Raji (cell line): ENCODE measurements at regions not wholly inside any gene's neighbourhood (a gene's known extent, or its start where the extent isn't known, plus 50 kb on each side); places are given as distances from the start of the nearest gene placed in this dataset.

ENCODE experiments used
- POLR2A ChIP-seq: IDR thresholded peaks from 2 replicates; pipeline ENCODE4 v1.6.1; 2011; ENCODE audit warnings: low read depth, low read length, control low read depth; ENCODE audit not compliant: insufficient read depth

GRCh38 chr3:153339065-153339464 is 177.0 kb downstream of the RAP2B start:
- no peak for TF ChIP-seq POLR2A

- no peak for TF ChIP-seq POLR2A
Observed at GRCh38 chr3:153343988-153344782, 182.2 kb downstream of the RAP2B start.

DNA sequence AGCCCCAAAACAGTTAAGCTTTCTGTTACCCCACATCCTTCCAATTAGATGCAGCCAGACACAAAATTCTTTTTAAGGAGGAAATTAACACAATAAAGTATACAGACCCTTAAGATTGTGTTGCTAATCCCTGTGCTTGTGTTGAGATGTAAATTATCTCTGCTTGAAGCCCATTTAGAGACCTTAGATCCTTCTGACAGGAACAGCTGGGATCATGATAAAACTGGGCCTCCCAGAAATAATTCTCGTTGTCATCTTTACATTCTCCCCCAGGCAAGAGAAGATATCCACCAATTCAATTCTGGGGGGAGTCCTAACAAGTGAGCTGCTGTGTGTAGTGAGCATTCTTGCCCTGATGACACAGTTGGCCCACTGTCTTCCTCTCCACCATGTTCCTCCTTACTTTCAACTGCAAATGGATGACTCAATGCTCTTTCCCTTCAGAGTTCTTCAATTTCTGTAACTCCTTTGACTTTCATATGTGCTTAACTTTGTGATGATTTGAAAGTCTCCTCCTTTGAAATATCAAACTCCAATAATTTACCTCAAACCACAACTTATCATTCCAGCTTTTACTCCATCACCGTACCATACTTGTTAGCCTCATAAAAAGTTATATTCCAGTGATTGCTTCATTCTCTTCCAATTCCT is 186.6 kb downstream of the RAP2B start:
- no peak for TF ChIP-seq POLR2A

GRCh38 chr3:153349108-153349499 is 187.1 kb downstream of the RAP2B start:
- no peak for TF ChIP-seq POLR2A

- no peak for TF ChIP-seq POLR2A
Observed at GRCh38 chr3:153350420-153350819, 188.4 kb downstream of the RAP2B start.

DNA sequence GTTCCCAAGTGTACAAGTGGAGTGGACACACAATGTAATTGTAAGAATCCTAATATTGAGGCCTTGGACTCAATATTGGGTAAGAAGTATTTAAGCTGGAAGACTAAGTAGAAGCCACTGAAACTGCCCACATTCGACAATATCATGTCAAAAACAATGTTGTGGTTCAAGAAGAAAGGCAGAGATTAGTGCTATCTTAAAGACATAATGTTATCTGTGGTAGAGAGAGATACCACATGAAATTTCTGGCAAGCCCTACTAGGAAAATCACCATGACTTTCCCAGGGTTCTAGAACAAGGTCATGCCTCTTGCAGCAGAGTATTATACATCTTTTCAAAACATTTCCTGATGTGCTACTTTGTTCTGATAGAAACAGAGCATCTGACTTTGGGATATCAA is 192.6 kb downstream of the RAP2B start:
- no peak for TF ChIP-seq POLR2A

DNA sequence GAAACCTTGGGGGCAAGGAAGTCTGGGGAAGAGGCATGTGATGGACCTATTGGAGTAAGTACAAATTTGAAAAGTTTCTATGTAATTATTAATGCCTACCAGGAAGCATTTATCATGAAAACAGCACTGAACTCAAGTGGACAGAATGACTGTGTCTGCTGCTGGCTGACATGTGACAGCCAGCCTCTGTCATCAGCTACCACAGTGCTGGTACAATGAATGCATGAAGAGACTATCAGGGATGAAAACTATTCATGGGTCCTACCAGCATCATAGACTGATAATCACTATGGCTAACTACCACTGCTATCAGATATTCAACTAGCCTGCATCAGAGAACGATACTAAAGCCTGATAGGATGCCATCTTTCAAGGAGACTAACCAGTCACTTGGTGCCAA is 193.5 kb downstream of the RAP2B start:
- TF ChIP-seq POLR2A = no peak

DNA sequence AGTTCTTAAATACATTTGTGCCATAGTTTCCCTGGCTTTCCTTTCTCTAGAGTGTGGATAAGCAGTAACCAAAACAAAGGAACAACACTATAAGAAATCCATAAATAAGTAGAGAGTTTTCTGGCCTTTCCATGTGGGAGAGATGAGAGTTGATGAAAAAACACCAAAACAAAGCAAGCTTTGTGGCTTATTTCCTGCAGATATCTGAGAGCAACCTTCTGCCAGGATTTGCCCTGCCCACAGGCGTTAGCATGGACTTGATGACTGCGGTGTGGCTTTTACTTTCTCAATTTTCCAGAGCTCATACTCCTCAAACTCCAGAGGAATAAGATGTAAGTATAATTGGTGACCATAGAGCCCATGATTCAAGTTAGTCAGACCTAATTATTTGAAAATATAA is 194.9 kb downstream of the RAP2B start:
- TF ChIP-seq POLR2A = no peak

- no peak for TF ChIP-seq POLR2A
Observed at GRCh38 chr3:153357436-153357835, 195.4 kb downstream of the RAP2B start.

DNA sequence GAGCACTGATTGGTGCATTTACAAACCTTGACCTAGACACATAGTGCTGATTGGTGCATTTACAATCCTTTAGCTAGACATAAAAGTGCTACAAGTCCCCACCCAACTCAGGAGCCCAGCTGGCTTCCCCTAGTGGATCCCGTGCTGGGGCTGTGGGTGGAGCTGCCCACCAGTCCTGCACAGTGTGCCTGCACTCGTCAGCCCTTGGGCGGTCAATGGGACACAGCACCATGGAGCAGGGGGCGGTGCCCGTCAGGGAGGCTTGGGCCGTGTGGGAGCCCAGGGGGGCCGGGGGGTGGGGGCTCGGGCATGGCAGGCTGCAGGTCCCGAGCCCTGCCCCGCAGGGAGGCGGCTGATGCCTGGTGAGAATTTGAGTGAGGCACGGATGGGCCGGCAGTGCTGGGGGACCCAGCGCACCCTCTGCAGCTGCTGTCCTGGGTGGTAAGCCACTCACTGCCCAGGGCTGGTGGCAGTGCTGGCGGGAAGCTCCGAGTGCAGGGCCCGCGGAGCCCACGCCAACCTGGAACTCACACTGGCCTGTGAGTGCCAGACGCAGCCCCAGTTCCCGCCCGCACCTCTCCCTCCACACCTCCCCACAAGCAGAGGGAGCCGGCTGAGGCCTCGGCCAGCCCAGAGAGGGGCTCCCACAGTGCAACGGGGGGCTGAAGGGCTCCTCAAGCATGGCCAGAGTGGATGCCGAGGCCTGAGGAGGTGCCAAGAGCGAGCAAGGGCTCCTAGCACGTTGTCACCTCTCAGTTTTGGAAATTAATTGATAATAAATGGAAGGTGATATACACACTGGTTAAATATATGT is 207.7 kb downstream of the RAP2B start:
- TF ChIP-seq POLR2A = no peak

DNA sequence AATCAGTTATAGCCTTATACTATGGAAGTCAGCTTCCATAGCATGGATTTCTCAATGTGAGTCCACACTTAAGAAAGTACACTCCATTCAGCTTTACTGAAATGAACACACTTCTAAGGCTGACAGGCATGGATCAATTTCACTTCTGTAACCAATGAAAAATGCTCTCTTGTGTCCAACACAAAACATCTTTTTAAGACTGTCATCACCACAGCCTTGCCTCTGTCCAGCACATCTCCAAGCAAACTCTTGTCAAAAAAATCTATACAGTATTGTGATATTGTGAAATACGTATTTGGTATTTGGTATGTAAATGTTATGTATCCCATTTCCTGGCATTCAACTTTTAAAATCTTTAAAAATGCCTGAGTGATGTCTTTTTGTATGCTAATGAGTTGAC is 208.7 kb downstream of the RAP2B start:
- TF ChIP-seq POLR2A = no peak

DNA sequence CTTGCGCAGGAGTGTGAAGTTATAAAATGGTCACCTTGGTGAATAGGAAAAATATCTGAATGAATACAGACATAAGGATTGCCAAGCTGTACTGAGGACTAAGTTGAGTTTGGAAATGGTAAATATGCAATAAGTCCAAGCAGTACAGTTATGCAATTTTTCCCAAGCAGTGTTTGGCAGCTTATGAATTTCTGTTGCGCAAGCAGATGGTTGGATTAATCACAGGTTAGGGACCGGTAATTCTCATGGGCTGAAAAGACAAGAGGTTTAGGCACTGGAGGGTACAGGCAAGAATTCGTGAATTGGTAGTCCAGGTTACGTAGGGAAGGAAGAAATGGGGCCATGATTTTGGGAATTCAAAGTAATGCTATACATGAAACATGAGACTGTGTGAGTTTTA is 210.3 kb downstream of the RAP2B start:
- TF ChIP-seq POLR2A = no peak

DNA sequence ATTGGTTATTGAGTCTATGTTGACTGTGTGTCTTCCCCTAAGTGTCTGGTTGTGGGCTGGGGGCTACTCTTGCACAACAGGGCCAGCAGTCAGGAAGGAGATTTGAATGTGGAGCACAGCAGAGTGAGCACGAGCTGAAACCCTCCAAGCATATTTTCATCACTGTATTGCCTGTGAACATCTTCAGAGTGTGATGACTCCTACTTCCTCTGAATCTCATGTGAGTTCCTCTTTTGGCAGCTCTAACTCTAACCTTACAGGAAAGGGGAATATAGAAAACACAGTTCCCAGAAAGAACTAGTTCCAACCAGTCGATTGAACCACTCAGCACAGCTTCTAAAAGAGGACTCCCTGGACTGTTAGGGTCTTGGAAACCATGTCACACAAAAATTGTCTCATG is 211.6 kb downstream of the RAP2B start:
- no peak for TF ChIP-seq POLR2A

DNA sequence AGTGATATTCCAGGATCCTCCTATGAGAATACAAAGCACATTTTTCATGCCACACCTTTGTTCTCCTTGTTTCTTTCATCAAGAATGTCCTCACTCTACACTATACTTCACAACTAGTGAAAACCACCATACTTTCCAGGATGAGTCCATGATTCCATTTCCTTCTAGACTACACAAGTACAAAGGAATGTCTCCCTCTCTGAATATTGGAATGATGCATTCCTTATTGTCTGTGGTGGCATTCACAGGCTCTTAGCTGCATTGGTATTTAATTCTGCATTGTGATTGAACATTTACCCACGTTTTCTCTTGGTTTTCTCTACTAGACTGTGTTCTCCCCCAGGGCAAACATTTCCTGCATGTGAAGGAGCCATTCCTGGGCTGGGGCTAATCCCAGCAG is 217.5 kb downstream of the RAP2B start:
- TF ChIP-seq POLR2A = no peak

GRCh38 chr3:153385343-153385742 is 223.3 kb downstream of the RAP2B start:
- TF ChIP-seq POLR2A = no peak

DNA sequence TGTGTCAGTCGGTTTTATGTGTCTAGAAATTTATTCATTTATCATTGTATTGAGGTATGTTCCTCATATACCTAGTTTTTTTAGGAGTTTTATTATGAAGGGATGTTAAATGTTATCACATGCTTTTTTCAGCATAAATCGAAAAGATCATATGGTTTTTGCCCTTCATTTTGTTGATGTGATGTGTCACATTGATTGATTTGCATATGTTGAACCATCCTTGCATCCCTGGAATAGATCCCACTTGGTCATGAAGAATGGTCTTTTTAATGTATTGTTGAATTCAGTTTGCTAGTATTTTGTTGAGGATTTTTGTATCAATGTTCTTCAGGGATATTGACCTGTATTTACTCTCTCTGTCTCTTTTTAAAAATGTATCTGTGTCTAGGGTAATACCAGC is 230.3 kb downstream of the RAP2B start:
- no peak for TF ChIP-seq POLR2A
